HCT116 (cell line): ENCODE measurements at regions not wholly inside any gene's neighbourhood (a gene's known extent, or its start where the extent isn't known, plus 50 kb on each side); places are given as distances from the start of the nearest gene placed in this dataset.

Experiments used
- ZNF274 ChIP-seq: fragments of 200-500 bp; sonication (Bioruptor generic); IDR thresholded peaks from 2 replicates; pipeline ENCODE4 v1.6.1; 2014; ENCODE audit warnings: mild to moderate bottlenecking, low read depth, low read length, inconsistent platforms
- TF ChIP-seq, protein P1 (sequence below), 3 experiments: fragments of 200-600 bp in 1 of 3; sonication (generic) in 1 of 3; IDR thresholded peaks in 2 of 3; conservative IDR thresholded peaks in 1 of 3; 2 replicates each; pipeline ENCODE4 v1.5.1; 2012 to 2017; ENCODE audit warnings: low read depth in 2 of 3, low read length in 2 of 3, antibody characterized with exemption in 1 of 3, borderline replicate concordance in 1 of 3, control low read depth in 1 of 3, mild to moderate bottlenecking in 1 of 3, mixed read lengths in 1 of 3, mixed run types in 1 of 3, moderate library complexity in 1 of 3; ENCODE audit not compliant: insufficient read depth in 1 of 3

DNA sequence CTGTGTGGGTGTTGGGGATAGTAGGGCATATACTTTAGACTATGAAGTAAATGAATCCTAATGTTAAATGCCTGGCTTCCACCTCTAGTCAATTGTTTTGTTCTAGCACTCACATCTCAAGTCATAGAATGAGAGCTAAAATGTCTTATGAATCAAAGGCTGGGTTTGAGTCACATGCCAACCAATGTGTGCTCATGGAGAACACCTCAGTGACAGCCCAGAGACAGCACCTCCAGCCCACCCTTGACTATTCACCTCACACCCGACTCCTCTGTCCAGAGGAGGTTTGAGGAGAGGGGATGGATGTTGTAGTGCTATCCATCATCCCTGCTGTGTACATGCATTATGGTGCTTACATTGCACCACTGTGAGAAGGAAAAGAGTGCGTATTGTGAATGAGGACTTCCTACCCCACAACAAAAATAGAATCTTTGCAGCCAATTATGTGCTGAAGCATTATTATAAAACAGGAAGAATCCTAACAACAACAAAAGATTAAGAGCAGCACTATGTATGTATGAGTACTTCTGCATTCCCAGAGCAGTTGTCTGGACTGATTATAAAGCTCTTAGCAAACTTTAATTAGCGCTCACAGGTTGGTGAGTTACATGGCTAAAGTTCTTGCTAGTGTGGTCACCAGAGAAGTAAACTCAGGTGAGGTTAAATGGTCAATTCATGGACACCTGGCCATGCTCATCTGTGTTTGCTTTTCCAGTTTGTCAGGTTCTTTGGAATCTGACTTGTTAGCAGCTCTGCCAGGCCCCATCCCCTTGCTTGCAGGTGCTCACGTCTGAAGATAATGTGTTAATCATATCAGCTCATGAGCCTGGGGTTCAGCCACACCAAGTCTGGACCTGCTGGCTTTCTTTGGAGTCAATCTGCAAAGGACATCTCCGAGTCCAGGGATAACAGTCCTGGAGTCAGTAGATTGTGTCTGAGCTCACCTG, 55.3 kb upstream of the NABP1 start:
- TF ChIP-seq ZNF274: no peak
- TF ChIP-seq, protein P1, sequence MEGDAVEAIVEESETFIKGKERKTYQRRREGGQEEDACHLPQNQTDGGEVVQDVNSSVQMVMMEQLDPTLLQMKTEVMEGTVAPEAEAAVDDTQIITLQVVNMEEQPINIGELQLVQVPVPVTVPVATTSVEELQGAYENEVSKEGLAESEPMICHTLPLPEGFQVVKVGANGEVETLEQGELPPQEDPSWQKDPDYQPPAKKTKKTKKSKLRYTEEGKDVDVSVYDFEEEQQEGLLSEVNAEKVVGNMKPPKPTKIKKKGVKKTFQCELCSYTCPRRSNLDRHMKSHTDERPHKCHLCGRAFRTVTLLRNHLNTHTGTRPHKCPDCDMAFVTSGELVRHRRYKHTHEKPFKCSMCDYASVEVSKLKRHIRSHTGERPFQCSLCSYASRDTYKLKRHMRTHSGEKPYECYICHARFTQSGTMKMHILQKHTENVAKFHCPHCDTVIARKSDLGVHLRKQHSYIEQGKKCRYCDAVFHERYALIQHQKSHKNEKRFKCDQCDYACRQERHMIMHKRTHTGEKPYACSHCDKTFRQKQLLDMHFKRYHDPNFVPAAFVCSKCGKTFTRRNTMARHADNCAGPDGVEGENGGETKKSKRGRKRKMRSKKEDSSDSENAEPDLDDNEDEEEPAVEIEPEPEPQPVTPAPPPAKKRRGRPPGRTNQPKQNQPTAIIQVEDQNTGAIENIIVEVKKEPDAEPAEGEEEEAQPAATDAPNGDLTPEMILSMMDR (IDR thresholded peaks at IDR 0.05 in 2 of 3, conservative IDR thresholded peaks at IDR 0.05 in 1 of 3; ENCODE audit: borderline replicate concordance in 1 of 3, insufficient read depth in 1 of 3, low read depth in 2 of 3, low read length in 2 of 3): no peak
